GM06990 (cell line): ENCODE measurements at regions not wholly inside any gene's neighbourhood (a gene's known extent, or its start where the extent isn't known, plus 50 kb on each side); places are given as distances from the start of the nearest gene placed in this dataset.

Experiments
- DNase-seq: peaks from one replicate; pipeline ENCODE4 v3.0.0-alpha.2; 2011; ENCODE audit not compliant: insufficient read length; ENCODE audit errors: extremely low read depth
- H3K27me3 ChIP-seq: replicated peaks from 2 replicates; pipeline ENCODE4 v1.6.0; 2011; ENCODE audit warnings: low read length; ENCODE audit not compliant: control insufficient read depth, insufficient read depth
- H3K36me3 ChIP-seq: 2 replicates; pipeline ENCODE4 v1.5.1; 2011; ENCODE audit warnings: low read length; ENCODE audit not compliant: control insufficient read depth, insufficient read depth
- H3K4me3 ChIP-seq: replicated peaks from 2 replicates; pipeline ENCODE4 v1.5.1; 2011; ENCODE audit warnings: low read depth, mild to moderate bottlenecking, control low read depth, low read length
- CTCF ChIP-seq: IDR thresholded peaks from 2 replicates; pipeline ENCODE4 v1.5.1; 2011; ENCODE audit warnings: low read length, control low read depth, mild to moderate bottlenecking, inconsistent platforms; ENCODE audit not compliant: insufficient read depth, poor library complexity, severe bottlenecking

- DNase-seq = no peak
- Histone ChIP-seq H3K27me3 (no peaks in the 10 kb centered on the region), H3K4me3 (no peak overlapping the region), H3K36me3 (no peaks in the 10 kb centered on the region)
- no peak for TF ChIP-seq CTCF
These were observed 113.9 kb downstream of the ELOVL4 start for GRCh38 chr6:79833264-79833963.

GRCh38 chr6:79832723-79833122 is 114.6 kb downstream of the ELOVL4 start:
- DNase-seq = no peak
- Histone ChIP-seq H3K4me3 (no peak overlapping the region), H3K36me3 (no peaks in the 10 kb centered on the region), H3K27me3 (no peaks in the 10 kb centered on the region)
- no peak for TF ChIP-seq CTCF

- Histone ChIP-seq H3K27me3 (no peaks in the 10 kb centered on the region), H3K4me3 (no peak overlapping the region), H3K36me3 (no peaks in the 10 kb centered on the region)
- no peak for TF ChIP-seq CTCF
- DNase-seq = no peak
These were observed 123.2 kb downstream of the ELOVL4 start for GRCh38 chr6:79824202-79824601.

GRCh38 chr6:79821859-79822258 is 125.5 kb downstream of the ELOVL4 start:
- no peaks in the 10 kb centered on the region for H3K36me3 ChIP-seq
- no peak overlapping the region for H3K4me3 ChIP-seq
- TF ChIP-seq CTCF = no peak
- no peaks in the 10 kb centered on the region for H3K27me3 ChIP-seq
- DNase-seq = no peak

GRCh38 chr6:79818471-79818870 is 128.9 kb downstream of the ELOVL4 start:
- Histone ChIP-seq H3K27me3 (no peaks in the 10 kb centered on the region), H3K36me3 (no peaks in the 10 kb centered on the region), H3K4me3 (no peak overlapping the region)
- no peak for DNase-seq
- no peak for TF ChIP-seq CTCF

GRCh38 chr6:79814940-79815339 is 132.4 kb downstream of the ELOVL4 start:
- Histone ChIP-seq H3K27me3 (no peaks in the 10 kb centered on the region), H3K36me3 (no peaks in the 10 kb centered on the region), H3K4me3 (no peak overlapping the region)
- DNase-seq = no peak
- TF ChIP-seq CTCF = no peak
